ENCODE measurements at regions not wholly inside any gene's neighbourhood (a gene's known extent, or its start where the extent isn't known, plus 50 kb on each side); places are given as distances from the start of the nearest gene placed in this dataset.

DNA sequence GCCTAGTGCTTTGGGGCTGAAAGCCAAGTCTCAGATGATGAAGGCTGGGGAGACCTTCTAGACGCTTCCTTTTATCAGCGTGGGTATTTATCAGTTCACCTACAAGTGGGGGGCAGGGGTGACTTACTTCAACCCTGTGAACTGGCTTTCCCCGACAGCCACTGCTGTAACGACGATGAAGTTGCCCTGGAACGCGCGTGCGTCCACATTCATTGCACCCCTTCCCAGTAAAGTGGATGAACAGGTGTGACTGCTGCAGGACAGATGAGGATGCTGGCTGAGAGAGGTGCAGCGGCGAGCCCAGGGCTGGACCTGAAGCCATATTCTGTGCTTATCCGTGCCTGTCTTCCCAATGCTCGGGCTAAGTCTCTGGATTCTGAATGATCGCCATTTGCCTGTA is 1122.3 kb downstream of the TBC1D22A start:
- no peak for DNase-seq (ENCODE audit: extremely low read depth, insufficient read length)
- H3K4me3 ChIP-seq (replicated peaks; ENCODE audit: low read depth, low read length): no peak overlapping the region
- TF ChIP-seq, protein P1, sequence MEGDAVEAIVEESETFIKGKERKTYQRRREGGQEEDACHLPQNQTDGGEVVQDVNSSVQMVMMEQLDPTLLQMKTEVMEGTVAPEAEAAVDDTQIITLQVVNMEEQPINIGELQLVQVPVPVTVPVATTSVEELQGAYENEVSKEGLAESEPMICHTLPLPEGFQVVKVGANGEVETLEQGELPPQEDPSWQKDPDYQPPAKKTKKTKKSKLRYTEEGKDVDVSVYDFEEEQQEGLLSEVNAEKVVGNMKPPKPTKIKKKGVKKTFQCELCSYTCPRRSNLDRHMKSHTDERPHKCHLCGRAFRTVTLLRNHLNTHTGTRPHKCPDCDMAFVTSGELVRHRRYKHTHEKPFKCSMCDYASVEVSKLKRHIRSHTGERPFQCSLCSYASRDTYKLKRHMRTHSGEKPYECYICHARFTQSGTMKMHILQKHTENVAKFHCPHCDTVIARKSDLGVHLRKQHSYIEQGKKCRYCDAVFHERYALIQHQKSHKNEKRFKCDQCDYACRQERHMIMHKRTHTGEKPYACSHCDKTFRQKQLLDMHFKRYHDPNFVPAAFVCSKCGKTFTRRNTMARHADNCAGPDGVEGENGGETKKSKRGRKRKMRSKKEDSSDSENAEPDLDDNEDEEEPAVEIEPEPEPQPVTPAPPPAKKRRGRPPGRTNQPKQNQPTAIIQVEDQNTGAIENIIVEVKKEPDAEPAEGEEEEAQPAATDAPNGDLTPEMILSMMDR (IDR thresholded peaks at IDR 0.05; ENCODE audit: insufficient read depth, low read length, poor library complexity, severe bottlenecking): no peak

GRCh38 chr22:47884200-47884599 is 1121.8 kb downstream of the TBC1D22A start:
- TF ChIP-seq, protein P1 (IDR thresholded peaks at IDR 0.05; ENCODE audit: insufficient read depth, low read length, poor library complexity, severe bottlenecking): no peak

More for the DNA sequence above, 1122.3 kb downstream of the TBC1D22A start:
- H3K27me3 ChIP-seq (replicated peaks; ENCODE audit: control insufficient read depth, insufficient read depth, low read length): no peaks in the 10 kb centered on the region
- H3K36me3 ChIP-seq (ENCODE audit: control insufficient read depth, insufficient read depth, low read length): no peaks in the 10 kb centered on the region

GRCh38 chr22:47883757-47884156 is 1121.3 kb downstream of the TBC1D22A start:
- TF ChIP-seq, protein P1 (IDR thresholded peaks at IDR 0.05; ENCODE audit: insufficient read depth, low read length, poor library complexity, severe bottlenecking): no peak
- H3K36me3 ChIP-seq (ENCODE audit: control insufficient read depth, insufficient read depth, low read length): no peaks in the 10 kb centered on the region
- H3K27me3 ChIP-seq (replicated peaks; ENCODE audit: control insufficient read depth, insufficient read depth, low read length): no peaks in the 10 kb centered on the region
- DNase-seq (ENCODE audit: extremely low read depth, insufficient read length): no peak
- H3K4me3 ChIP-seq (replicated peaks; ENCODE audit: low read depth, low read length): no peak overlapping the region

More at GRCh38 chr22:47884200-47884599, 1121.8 kb downstream of the TBC1D22A start:
- H3K27me3 ChIP-seq (replicated peaks; ENCODE audit: control insufficient read depth, insufficient read depth, low read length): no peaks in the 10 kb centered on the region
- H3K36me3 ChIP-seq (ENCODE audit: control insufficient read depth, insufficient read depth, low read length): no peaks in the 10 kb centered on the region
- no peak for DNase-seq (ENCODE audit: extremely low read depth, insufficient read length)
- H3K4me3 ChIP-seq (replicated peaks; ENCODE audit: low read depth, low read length): no peak overlapping the region

GRCh38 chr22:47879346-47879745 is 1116.9 kb downstream of the TBC1D22A start:
- Histone ChIP-seq H3K36me3 (ENCODE audit: control insufficient read depth, insufficient read depth, low read length) (no peaks in the 10 kb centered on the region), H3K4me3 (replicated peaks; ENCODE audit: low read depth, low read length) (no peak overlapping the region), H3K27me3 (replicated peaks; ENCODE audit: control insufficient read depth, insufficient read depth, low read length) (no peaks in the 10 kb centered on the region)
- TF ChIP-seq, protein P1 (IDR thresholded peaks at IDR 0.05; ENCODE audit: insufficient read depth, low read length, poor library complexity, severe bottlenecking): no peak
- no peak for DNase-seq (ENCODE audit: extremely low read depth, insufficient read length)

DNA sequence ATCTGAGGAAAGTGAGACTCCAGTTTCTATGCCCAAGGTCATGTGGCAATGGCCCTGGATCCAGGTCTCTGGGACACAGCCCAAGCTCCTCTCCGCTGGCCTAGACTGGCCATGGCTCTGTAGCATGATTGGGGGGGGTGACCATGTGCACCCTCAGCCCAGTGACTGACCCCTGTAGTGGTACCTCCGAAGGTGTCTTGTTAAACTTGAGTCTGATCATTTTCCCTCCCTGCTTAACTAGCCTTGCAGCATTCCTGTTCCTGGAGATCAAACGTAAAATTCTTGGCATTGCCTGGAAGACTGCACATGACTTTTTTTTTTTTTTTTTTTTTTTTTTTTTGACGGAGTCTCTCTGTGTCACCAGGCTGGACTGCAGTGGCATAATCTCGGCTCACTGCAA is 1116.0 kb downstream of the TBC1D22A start:
- no peaks in the 10 kb centered on the region for H3K36me3 ChIP-seq (ENCODE audit: control insufficient read depth, insufficient read depth, low read length)
- no peak for DNase-seq (ENCODE audit: extremely low read depth, insufficient read length)
- TF ChIP-seq, protein P1 (IDR thresholded peaks at IDR 0.05; ENCODE audit: insufficient read depth, low read length, poor library complexity, severe bottlenecking): no peak
- no peak overlapping the region for H3K4me3 ChIP-seq (replicated peaks; ENCODE audit: low read depth, low read length)
- no peaks in the 10 kb centered on the region for H3K27me3 ChIP-seq (replicated peaks; ENCODE audit: control insufficient read depth, insufficient read depth, low read length)
